Tongue (tissue), 1 donor: ENCODE measurements at regions not wholly inside any gene's neighbourhood (a gene's known extent, or its start where the extent isn't known, plus 50 kb on each side); places are given as distances from the start of the nearest gene placed in this dataset.

Source experiments
- DNase-seq: peaks from one replicate; pipeline ENCODE4 v3.0.0-alpha.2; 2015

DNA sequence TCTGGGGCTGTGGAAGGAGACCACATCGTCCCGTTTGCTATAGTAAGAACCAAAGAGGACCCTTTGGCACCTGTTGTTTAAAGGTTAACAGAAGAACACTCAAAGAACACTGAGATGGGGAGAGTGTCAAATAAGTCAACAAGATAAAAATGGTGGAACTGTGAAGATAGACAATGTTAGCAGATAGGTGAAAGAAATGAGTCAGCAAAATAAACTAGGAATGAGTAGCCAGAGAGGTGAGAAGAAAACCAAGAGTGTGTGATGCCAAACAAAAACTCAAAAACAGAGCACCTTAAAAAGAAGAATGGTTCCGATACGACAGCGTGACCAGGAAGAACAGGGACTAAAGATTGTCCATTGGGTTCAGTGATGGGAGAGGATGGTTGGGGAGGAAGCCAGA is 74.7 kb upstream of the PIWIL1 start:
- no peak for DNase-seq

DNA sequence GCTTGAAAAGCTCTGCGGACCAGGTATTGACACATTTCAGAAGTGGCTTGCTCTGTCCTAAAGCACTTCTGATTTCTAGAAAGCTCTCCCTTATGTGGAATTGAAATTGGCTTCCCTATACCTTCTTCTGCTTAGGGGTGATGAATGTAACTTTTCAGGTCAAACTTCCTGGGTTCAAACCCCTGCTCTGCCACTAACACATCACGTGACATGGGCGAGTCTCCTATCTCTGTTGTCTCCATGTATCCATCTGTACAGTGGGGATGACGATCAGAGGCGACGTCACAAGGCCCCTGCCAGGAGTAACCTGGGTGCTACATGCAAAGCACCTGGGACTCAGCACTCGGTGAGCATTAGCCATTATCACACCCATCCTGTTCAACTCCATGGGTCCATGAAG is 73.7 kb upstream of the PIWIL1 start:
- DNase-seq: no peak

DNA sequence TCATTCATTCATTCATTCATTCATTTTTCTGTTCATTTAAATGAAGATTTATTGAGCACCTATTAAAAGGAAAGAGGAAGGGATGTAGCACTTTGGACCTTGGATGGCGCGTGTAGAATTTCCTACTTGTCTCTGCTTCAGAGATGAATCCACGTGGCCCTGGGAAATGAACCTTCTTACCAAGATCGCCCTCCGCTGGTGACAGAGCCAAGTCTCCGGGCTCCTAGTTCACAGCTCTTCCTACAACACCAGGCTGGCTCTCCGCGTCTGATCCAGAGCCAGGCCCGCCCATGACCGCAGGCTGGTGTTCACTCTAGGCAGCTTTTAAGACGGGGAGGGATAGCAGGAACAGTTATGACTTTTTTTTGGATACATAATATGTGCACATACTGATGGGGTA is 70.9 kb upstream of the PIWIL1 start:
- DNase-seq: peak; percentile 20

DNA sequence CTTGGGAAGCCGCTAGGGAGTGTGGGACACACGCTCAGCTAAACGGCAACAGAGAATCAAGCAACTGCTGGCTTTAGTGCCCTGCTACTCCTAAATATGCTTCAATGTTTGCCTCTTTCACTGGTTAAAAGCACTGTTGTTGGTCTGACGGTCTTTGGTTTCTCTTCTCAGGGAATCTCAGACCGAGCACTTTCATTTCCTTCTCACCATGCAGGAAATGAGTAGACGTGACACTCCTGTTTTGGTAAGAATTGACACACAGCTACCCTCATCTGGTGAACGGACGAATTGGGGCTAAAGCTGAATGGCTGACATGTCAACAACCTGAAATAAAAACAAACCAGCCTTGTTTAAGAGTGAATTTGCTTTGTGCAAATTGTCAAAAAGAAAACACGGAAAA is 57.5 kb upstream of the PIWIL1 start:
- DNase-seq: peak; percentile 14

DNA sequence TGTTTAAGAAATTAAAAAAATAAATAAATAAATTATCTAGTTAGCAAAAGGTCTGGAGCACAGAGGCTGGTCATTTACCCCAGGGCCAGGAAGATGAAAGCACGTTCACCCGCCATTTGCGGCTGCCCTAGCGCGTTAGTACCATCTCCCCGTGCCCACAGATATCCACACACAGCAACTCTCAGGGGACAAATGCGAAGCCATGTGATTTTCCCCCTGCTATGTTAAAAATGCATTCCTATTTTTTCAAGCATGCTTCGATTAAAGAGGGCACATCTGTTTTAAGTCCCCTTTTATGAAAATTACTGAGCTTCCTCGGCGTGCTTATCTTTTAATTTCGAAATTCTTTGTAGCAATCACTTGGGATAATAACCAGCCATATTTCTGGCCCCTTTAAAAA is 56.9 kb upstream of the PIWIL1 start:
- no peak for DNase-seq

DNA sequence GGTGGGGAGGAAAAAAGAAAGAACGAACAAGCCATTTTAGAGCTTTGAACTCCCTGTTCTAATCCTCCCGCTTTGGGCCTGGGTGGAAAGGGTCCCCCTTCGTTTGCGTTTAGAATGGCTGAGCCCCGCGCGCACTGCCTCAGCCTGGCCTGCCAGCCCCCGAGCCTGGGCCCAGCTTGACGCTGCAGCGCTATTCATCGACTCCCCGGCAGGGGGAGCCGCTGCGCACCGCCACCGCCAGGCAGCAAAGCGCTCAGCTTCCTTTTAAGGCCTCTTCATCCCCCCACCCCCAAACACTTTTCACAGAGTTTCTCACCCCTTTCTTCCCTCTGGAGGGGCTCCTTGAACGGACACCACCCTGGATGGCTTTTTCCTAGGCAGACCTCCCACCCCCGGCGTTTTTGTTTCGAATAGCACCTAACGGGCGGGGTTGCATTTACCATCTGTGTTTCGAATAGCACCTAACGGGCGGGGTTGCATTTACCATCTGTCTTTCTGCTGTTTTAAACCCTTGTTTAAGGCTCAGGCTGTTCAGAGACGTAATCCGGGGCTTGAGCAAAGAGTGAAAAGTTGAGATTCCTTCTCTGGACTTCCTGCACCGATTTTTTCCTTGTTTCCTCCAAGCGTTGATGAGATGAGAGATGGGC is 56.4 kb upstream of the PIWIL1 start:
- DNase-seq: peak; percentile 39

DNA sequence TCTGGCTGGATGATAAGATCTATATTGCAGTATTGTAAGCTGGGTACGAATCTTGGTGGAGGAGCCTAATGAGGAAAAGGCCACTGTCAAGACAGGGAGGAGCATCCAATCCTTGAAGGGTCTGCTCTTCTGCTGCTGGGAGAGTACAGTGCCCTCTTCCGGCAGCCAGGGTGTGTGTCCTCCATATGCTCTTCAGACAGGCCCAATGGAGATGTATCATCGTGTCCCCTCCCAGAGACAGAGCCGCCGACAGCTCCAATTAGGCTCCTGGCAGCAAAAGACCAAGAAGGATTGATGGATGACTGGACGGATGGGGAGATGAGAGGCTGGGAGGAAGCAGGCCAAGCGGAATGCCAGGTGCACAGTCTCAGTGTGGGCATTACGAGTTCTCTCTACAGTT is 51.6 kb upstream of the PIWIL1 start:
- DNase-seq: peak; percentile 36

DNA sequence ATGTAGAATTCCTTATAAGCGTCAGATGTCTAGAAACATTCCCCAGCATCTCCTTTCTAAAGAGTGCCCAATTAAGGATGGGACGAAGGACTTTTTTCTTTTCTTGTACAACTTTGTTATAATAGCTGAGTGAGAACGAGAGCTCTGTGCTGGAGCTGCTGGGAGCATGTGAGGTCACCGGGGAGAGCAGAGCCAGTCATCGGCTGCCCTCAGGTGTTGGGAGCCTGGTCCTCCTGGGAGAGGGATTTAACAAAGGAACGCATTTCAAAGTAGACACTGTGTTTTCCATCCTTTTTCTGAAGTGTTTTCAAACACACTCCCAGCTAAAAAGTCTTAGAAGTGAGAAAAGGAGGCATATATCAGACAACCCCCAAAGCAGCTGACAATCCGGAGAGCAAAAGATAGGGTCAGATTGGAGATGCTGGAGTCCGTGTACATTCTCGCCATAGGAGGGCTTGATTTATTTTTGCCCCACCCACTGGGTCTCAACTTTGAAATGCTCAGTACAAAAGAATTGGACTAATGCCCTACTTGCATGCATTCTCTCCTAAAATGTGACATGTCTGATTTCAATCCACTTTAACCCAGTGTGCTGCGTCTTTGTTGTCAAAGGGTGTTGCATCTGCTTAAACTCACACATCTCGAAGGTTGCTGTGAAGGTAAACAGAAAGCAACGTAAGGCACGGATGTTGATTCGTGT is 50.8 kb upstream of the PIWIL1 start:
- DNase-seq: peak; percentile 26
